Right kidney (tissue), 1 donor: ENCODE measurements at regions not wholly inside any gene's neighbourhood (a gene's known extent, or its start where the extent isn't known, plus 50 kb on each side); places are given as distances from the start of the nearest gene placed in this dataset.

Experiments used
- DNase-seq: peaks from one replicate; pipeline ENCODE4 v3.0.0-alpha.2; 2016

DNA sequence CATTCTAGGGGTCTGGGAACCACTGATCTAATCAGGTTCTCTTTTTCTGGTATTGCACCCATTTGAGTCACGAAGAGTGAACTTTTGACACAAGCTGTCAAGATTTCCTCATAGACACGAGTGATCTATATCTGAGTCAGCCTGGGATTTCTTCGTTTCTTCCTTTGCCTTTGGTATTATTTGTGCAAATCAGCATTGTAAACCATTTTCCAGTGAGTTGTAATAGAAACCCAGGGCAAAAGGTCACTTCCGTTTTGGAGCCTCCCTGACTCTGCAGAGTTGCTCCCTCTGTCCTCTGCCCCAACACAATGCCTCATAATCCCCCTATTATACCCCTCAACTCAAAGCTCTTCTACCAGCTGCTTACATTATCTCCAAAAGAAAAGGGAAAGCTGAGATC lies 615.1 kb downstream of the EFNB2 start:
- no peak for DNase-seq

DNA sequence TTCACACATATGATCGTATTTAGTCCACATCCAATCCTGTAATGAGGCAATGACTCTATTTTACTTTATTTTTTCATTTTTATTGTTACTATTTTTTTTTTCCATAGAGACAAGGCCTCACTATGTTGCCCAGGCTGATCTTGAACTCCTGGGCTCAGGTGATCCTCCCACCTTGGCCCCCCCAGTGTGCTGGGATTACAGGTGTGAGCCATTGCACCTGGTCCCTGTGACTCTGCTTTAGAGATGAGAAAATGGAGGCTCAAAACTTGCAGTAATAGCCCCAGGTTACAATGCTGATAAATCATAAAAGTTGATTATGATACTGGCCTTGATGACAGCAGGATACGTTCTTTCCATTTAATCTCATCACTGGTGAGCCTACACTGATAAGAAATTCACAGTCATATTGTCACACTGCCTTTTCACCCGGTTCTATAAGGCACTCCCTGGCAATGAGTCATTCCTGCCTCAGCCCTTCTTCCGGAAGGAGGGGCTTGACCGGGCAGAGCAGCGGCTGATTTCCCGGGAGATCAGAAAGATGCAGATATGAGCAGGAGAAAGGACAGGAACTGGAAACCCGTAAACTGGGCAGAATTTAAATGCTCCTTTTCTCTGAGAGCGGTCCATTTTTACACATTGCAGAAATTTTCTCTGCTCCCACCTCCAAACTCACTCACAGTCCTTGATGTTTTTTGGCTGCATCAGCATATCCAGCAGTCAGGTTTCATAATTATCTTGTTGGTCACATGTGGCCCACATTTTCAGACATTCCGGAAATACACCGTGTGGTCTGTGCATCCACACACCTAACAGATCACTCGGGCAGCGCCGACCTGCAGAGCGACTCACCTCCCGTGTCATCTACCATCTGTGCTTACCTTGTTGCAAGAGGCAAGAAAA lies 616.4 kb downstream of the EFNB2 start:
- peak; percentile 9 for DNase-seq

GRCh38 chr13:105915146-105915850 lies 620.2 kb downstream of the EFNB2 start:
- DNase-seq, result no peak

DNA sequence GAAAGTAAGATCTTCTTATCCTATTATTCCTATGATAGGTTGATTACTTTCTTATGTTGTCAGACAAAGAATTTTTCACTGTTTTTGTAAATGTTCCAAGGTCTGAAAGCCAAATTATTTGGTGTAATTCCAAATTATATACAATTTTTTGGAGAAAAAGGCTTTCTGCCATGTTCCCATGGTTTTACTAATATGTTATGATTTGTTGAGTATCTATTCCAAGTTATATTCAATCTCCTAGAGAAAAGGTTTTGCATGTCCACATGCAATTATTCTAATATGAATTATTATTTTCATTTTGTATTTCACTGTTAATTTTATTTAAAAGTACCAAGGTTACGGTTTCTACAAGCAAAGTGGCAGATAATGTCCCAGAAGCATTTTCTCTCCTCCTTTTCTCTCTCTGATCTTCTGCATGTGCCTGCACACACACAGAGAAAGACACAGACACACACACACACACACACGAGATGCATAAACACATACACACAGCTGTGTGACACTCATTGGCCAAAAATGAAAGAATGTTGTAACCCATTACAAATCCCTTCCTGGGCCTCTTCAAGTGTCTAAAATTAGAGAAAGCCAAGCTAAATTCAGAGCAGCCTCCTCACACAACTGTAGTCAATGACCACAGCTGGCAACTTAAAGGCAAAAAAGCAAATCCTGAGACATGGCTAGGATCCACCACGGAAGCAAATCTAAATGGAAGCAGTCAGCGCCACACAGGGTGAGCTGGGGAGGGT lies 621.0 kb downstream of the EFNB2 start:
- DNase-seq, result peak; percentile 3

- no peak for DNase-seq
These were observed 626.9 kb downstream of the EFNB2 start for GRCh38 chr13:105908586-105908985.

GRCh38 chr13:105907319-105908019 lies 628.0 kb downstream of the EFNB2 start:
- DNase-seq, result no peak

DNA sequence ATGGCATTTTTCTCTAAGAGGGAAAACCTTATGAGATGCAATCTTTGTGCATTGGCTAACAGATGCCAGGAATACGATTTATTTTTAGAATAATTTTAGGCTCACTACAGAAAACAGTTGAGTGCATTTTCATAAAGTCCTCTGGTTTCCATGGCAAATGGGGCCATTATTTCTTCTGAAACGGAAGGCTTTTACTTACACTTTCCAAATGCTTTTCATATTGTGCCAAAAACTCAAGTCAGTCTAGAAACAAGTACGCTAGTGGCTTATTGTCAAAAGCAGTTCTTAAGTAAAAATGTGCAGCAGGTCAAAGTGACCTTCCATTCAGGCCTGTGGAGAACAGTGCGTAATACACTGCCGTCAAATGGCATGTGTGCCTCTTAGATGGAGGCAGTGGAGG lies 628.7 kb downstream of the EFNB2 start:
- no peak for DNase-seq

DNA sequence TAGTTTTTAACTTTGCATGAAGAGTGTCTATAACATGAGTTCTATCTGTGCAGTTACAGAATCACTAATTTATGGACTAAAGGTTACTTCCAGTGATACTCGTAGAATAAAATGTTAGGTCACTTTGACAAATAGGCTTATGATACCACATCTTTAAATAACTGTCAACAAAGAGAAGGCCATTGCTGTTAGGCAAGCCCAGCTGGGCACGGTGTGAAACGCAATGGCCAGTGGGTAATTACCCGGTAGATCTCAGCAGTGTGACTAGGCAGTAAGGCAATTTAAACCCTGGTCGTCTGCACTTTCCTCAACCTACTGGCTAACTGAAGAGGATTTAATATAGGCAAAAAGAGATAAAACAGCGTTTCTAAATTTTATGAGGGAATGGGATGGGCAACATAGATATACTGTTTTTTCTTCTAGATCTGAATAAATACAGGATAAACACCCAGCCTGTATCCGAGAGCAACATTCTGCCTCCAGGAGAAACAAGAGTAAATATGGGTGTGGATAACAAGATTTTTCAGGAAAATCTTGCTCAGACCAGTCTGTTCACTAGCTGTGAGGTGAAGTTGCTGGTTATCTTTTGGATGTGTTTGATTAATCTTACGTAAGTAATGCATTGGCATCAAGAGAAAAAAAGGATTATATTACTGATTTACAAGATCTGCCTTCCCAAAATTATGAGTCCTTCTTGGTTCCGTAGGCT lies 631.3 kb downstream of the EFNB2 start:
- DNase-seq, result no peak

DNA sequence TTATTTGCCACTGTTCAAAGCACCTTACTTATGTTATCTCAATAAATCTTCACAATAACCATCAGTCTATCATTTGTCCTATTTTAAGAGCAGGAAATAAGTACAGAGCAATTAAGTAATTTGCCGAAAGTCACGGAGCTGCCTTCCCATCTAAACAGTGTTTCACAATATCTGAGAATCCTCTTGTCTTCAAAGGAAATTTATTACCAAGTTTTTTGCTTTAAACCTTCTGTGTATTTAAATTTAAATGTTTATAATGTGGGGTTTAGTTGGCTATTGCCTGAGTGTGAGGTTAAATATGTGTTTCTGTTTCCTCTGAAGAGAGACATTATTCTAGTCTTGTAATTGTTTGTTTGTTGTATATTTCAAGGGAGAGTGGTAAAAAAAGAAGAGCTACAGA lies 633.1 kb downstream of the EFNB2 start:
- DNase-seq, result no peak

DNA sequence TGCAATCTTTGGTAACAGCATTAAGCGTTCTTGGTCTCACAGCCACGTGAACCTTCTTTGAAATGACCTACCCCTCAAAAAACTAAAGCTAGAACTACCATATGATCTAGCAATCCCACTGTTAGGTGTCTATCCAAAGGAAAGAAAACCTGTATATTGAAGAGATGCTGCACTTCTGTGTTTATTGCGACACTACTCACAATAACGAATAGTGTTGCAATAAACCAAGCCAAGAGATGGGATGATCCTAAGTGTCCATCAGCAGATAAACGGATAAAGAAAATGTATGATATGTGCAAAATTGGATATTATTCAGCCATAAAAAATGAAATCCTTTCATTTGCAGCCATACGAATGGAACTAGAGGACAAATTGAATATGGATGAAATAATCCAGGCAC lies 637.9 kb downstream of the EFNB2 start:
- DNase-seq, result no peak

DNA sequence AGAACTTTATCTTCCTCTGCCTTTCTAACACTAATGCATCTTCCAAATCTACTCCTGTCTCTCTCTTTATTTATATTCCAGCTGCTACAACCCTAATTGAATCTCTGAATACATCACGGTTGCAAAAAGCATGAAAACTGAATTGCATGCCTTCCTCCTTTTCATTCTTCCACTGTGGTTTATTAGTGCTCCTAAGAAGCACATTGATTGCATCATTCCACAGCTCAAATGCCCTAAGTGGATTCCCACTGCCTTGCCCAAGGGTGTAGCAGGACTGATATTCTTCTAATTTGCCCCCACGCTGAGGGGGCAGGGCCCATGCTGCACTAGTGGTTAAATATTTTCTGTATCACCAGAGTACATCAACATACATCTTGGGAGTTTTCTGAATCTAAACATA lies 640.8 kb downstream of the EFNB2 start:
- no peak for DNase-seq

- DNase-seq, result no peak
These were observed 645.0 kb downstream of the EFNB2 start for GRCh38 chr13:105890509-105890908.

GRCh38 chr13:105878119-105878700 lies 657.3 kb downstream of the EFNB2 start:
- no peak for DNase-seq

- no peak for DNase-seq
These were observed 660.6 kb downstream of the EFNB2 start for GRCh38 chr13:105874814-105875213.

DNA sequence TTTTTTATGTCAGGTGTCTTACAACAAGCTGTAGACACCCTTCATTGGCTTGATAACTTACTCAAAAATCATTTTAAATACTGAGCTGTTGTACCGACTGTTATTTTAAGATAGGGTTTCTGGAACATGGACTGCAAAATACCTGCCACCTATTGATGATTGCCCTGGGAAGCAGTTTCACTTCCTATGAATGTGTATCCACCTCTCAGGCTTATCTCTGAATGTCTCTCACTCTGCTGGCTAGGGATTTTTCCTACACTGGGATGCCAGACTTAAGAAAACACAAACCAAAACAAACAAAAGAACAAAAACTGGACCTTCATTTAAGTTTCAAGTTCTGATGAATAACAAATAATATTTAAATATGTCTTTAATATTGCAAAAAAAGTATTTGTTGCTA lies 663.7 kb downstream of the EFNB2 start:
- no peak for DNase-seq

DNA sequence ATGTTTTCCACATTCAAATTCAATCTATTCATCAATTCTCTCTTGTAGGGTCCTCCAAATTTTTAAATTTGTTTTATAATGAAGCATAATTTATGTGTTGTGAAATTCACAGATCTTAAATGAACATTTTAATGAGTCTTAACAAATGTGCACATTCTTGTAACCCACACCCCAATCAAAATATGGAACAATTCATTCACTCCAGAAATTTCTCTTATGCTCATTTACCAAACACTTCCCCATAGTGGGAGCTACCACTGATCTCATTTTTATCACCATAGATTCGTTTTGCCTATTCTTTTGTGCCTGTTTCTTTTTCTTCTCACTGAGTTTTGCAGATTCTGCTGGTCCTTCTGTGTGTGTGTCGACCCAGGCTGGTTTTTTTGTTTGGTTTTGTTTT lies 664.1 kb downstream of the EFNB2 start:
- DNase-seq, result no peak

GRCh38 chr13:105863300-105863920 lies 672.1 kb downstream of the EFNB2 start:
- DNase-seq, result no peak

GRCh38 chr13:105848494-105848893 lies 687.0 kb downstream of the EFNB2 start:
- no peak for DNase-seq

DNA sequence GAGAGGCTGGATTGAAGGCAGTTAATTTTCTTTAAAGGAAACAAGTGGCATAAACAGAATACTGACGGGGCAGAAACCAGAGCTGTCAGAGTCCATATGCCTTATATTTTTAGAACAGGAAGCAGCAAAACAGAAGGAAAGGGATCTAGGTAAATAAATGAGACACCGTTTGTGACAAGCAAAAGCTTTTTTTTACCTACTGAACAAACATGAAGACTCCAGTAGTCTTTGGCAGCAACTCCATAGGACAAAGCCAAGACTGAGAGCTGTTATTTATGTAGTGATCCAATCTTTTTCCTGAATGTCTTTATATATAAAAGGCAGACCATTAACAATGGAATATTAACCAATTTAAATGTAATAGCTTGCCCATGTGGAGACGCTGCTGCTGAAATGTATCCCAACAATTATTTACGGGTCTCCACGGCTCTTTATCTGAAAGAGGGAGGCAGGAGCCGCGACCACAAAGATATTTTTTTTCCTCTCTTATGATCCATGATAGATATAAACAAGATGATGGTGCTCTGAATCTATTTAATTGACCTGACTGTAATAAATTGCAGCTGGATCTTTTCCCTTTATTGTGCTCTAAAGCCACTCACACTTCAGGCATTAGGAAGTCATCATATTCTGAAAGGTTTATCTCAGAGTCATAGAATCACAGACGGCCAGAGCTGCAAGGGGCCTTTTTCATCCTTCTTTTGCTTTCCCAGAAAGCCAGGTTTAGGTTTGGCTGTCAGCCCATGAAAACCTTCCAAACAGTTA lies 687.8 kb downstream of the EFNB2 start:
- DNase-seq, result peak; percentile 33

GRCh38 chr13:105846923-105847322 lies 688.5 kb downstream of the EFNB2 start:
- DNase-seq, result no peak
